Osteocyte (in vitro differentiated cells): ENCODE measurements at regions not wholly inside any gene's neighbourhood (a gene's known extent, or its start where the extent isn't known, plus 50 kb on each side); places are given as distances from the start of the nearest gene placed in this dataset.

ENCODE experiments used
- DNase-seq: peaks from one replicate; pipeline ENCODE4 v3.0.0; 2021; ENCODE audit warnings: mixed read lengths; ENCODE audit not compliant: unreplicated experiment; ENCODE audit errors: extremely low spot score
- H3K27ac Mint-ChIP-seq: one replicate; pipeline ENCODE4 v1.8.0; 2021; ENCODE audit warnings: mild to moderate bottlenecking, mixed read lengths; ENCODE audit not compliant: unreplicated experiment
- H3K27me3 Mint-ChIP-seq: one replicate; pipeline ENCODE4 v1.8.0; 2021; ENCODE audit warnings: mixed read lengths; ENCODE audit not compliant: unreplicated experiment
- H3K36me3 Mint-ChIP-seq: one replicate; pipeline ENCODE4 v1.8.0; 2021; ENCODE audit warnings: mixed read lengths; ENCODE audit not compliant: unreplicated experiment
- H3K4me1 Mint-ChIP-seq: one replicate; pipeline ENCODE4 v1.8.0; 2021; ENCODE audit warnings: mixed read lengths; ENCODE audit not compliant: unreplicated experiment
- H3K4me3 Mint-ChIP-seq: one replicate; pipeline ENCODE4 v1.8.0; 2021; ENCODE audit warnings: mild to moderate bottlenecking, moderate library complexity, mixed read lengths; ENCODE audit not compliant: unreplicated experiment
- H3K9me3 Mint-ChIP-seq: one replicate; pipeline ENCODE4 v1.8.0; 2021; ENCODE audit warnings: mixed read lengths; ENCODE audit not compliant: unreplicated experiment
- CTCF ChIP-seq: fragments of 200-600 bp; sonication (generic); IDR thresholded peaks from 2 replicates; pipeline ENCODE4 v1.5.0; 2021; ENCODE audit warnings: antibody characterized with exemption, mild to moderate bottlenecking, moderate library complexity

GRCh38 chr11:93084727-93085505 is 112.9 kb downstream of the SLC36A4 start:
- Mint-ChIP-seq H3K9me3 (no peaks in the 10 kb centered on the region), H3K4me1 (peaks cover 21% of the 10 kb centered on the region), H3K27me3 (no peaks in the 10 kb centered on the region), H3K27ac (no peak overlapping the region), H3K36me3 (no peaks in the 10 kb centered on the region), H3K4me3 (no peak overlapping the region)
- no peak for TF ChIP-seq CTCF
- no peak for DNase-seq

- no peak for DNase-seq
- H3K27me3 Mint-ChIP-seq: no peaks in the 10 kb centered on the region
- no peak overlapping the region for H3K27ac Mint-ChIP-seq
- H3K4me3 Mint-ChIP-seq: no peak overlapping the region
- peak; percentile 62 for TF ChIP-seq CTCF
- H3K4me1 Mint-ChIP-seq: peaks cover 21% of the 10 kb centered on the region
- H3K9me3 Mint-ChIP-seq: peaks cover 8% of the 10 kb centered on the region
- peaks cover 5% of the 10 kb centered on the region for H3K36me3 Mint-ChIP-seq
Observed at GRCh38 chr11:93089474-93090102, 108.2 kb downstream of the SLC36A4 start.
